ENCODE measurements at regions not wholly inside any gene's neighbourhood (a gene's known extent, or its start where the extent isn't known, plus 50 kb on each side); places are given as distances from the start of the nearest gene placed in this dataset.
A peak's percentile ranks its signal among the peaks of the same experiment; 100 is the strongest.
"Not testable (repeated sequence)": the region's sequence is repeated elsewhere in the genome, so short reads cannot be mapped to it uniquely, and the experiment has no call there.

- ChIA-PET CTCF (no interaction called here), POLR2A (no interaction called here)
- no peak overlapping the region for H3K27ac ChIP-seq (ENCODE audit: low read depth, low read length)
- DNase-seq, result no peak
- Mint-ChIP-seq H3K27me3 (no peaks in the 10 kb centered on the region), H3K27ac (no peak overlapping the region), H3K9me3 (peaks cover 0 to 16% (median 13%) of the 10 kb centered on the region in 5 donors), H3K4me1 (peaks cover 0 to 5% (median 0%) of the 10 kb centered on the region in 3 donors), H3K36me3 (no peaks in the 10 kb centered on the region), H3K4me3 (no peak overlapping the region)
- no peaks in the 10 kb centered on the region for H3K36me3 ChIP-seq (ENCODE audit: insufficient read depth, low read length)
- no peak overlapping the region for H3K4me3 ChIP-seq (ENCODE audit: low read length)
- no peaks in the 10 kb centered on the region for H3K27me3 ChIP-seq (ENCODE audit: insufficient read depth, low read length, poor library complexity, severe bottlenecking)
- no peaks in the 10 kb centered on the region for H3K9me3 ChIP-seq (ENCODE audit: low read length)
- no peaks in the 10 kb centered on the region for H3K4me1 ChIP-seq (ENCODE audit: insufficient read depth, low read length)
Observed at GRCh38 chr12:115377779-115378178, 693.8 kb upstream of the TBX3 start.

- Mint-ChIP-seq H3K27ac (no peak overlapping the region), H3K36me3 (no peaks in the 10 kb centered on the region), H3K27me3 (no peaks in the 10 kb centered on the region), H3K4me1 (peaks cover 0 to 5% (median 0%) of the 10 kb centered on the region in 3 donors), H3K4me3 (no peak overlapping the region), H3K9me3 (peaks cover 0 to 19% (median 15%) of the 10 kb centered on the region in 5 donors)
- Histone ChIP-seq H3K27me3 (ENCODE audit: insufficient read depth, low read length, poor library complexity, severe bottlenecking) (no peaks in the 10 kb centered on the region), H3K4me3 (ENCODE audit: low read length) (no peak overlapping the region), H3K36me3 (ENCODE audit: insufficient read depth, low read length) (no peaks in the 10 kb centered on the region), H3K27ac (ENCODE audit: low read depth, low read length) (no peak overlapping the region), H3K9me3 (ENCODE audit: low read length) (no peaks in the 10 kb centered on the region), H3K4me1 (ENCODE audit: insufficient read depth, low read length) (no peaks in the 10 kb centered on the region)
- no peak for DNase-seq
- ChIA-PET CTCF (no interaction called here), POLR2A (no interaction called here)
Observed at GRCh38 chr12:115377230-115377629, 693.3 kb upstream of the TBX3 start.

- CTCF ChIA-PET, result no interaction called here
- Histone ChIP-seq H3K36me3 (ENCODE audit: insufficient read depth, low read length) (no peaks in the 10 kb centered on the region), H3K9me3 (ENCODE audit: low read length) (no peaks in the 10 kb centered on the region), H3K4me1 (ENCODE audit: insufficient read depth, low read length) (no peaks in the 10 kb centered on the region), H3K4me3 (ENCODE audit: low read length) (no peak overlapping the region), H3K27me3 (ENCODE audit: insufficient read depth, low read length, poor library complexity, severe bottlenecking) (no peaks in the 10 kb centered on the region), H3K27ac (ENCODE audit: low read depth, low read length) (no peak overlapping the region)
- Mint-ChIP-seq H3K9me3 (peaks cover 0 to 19% (median 18%) of the 10 kb centered on the region in 5 donors), H3K4me3 (peak overlapping the region in 1 of 7 donors; percentile 12), H3K4me1 (peaks cover 0 to 5% (median 0%) of the 10 kb centered on the region in 3 donors), H3K36me3 (no peaks in the 10 kb centered on the region), H3K27me3 (peaks cover 0 to 1% of the 10 kb centered on the region in 2 donors), H3K27ac (no peak overlapping the region)
- POLR2A ChIA-PET, result no interaction called here
- no peak for DNase-seq
Observed at GRCh38 chr12:115375186-115375991, 691.4 kb upstream of the TBX3 start.

- Mint-ChIP-seq H3K4me3 (no peak overlapping the region), H3K27ac (no peak overlapping the region), H3K36me3 (no peaks in the 10 kb centered on the region), H3K9me3 (peaks cover 0 to 22% (median 17%) of the 10 kb centered on the region in 5 donors), H3K27me3 (peaks cover 0 to 1% of the 10 kb centered on the region in 2 donors), H3K4me1 (peaks cover 0 to 5% (median 0%) of the 10 kb centered on the region in 3 donors)
- ChIA-PET POLR2A (no interaction called here), CTCF (no interaction called here)
- Histone ChIP-seq H3K36me3 (ENCODE audit: insufficient read depth, low read length) (no peaks in the 10 kb centered on the region), H3K9me3 (ENCODE audit: low read length) (no peaks in the 10 kb centered on the region), H3K27ac (ENCODE audit: low read depth, low read length) (no peak overlapping the region), H3K27me3 (ENCODE audit: insufficient read depth, low read length, poor library complexity, severe bottlenecking) (no peaks in the 10 kb centered on the region), H3K4me3 (ENCODE audit: low read length) (no peak overlapping the region), H3K4me1 (ENCODE audit: insufficient read depth, low read length) (no peaks in the 10 kb centered on the region)
- no peak for DNase-seq
Observed at GRCh38 chr12:115374480-115375185, 690.7 kb upstream of the TBX3 start.

- no peaks in the 10 kb centered on the region for H3K4me1 ChIP-seq (ENCODE audit: insufficient read depth, low read length)
- no peak overlapping the region for H3K4me3 ChIP-seq (ENCODE audit: low read length)
- H3K27me3 Mint-ChIP-seq, result peaks cover 0 to 3% of the 10 kb centered on the region in 2 donors
- no peaks in the 10 kb centered on the region for H3K36me3 Mint-ChIP-seq
- no peak overlapping the region for H3K4me3 Mint-ChIP-seq
- no peaks in the 10 kb centered on the region for H3K27me3 ChIP-seq (ENCODE audit: insufficient read depth, low read length, poor library complexity, severe bottlenecking)
- H3K9me3 Mint-ChIP-seq, result peaks cover 0 to 19% (median 17%) of the 10 kb centered on the region in 5 donors
- H3K27ac ChIP-seq (ENCODE audit: low read depth, low read length), result no peak overlapping the region
- H3K27ac Mint-ChIP-seq, result no peak overlapping the region
- ChIA-PET CTCF (no interaction called here), POLR2A (no interaction called here)
- H3K4me1 Mint-ChIP-seq, result peaks cover 0 to 5% (median 0%) of the 10 kb centered on the region in 3 donors
- H3K9me3 ChIP-seq (ENCODE audit: low read length), result no peaks in the 10 kb centered on the region
- DNase-seq, result no peak
- H3K36me3 ChIP-seq (ENCODE audit: insufficient read depth, low read length), result no peaks in the 10 kb centered on the region
Observed at GRCh38 chr12:115371711-115372110, 687.7 kb upstream of the TBX3 start.

DNA sequence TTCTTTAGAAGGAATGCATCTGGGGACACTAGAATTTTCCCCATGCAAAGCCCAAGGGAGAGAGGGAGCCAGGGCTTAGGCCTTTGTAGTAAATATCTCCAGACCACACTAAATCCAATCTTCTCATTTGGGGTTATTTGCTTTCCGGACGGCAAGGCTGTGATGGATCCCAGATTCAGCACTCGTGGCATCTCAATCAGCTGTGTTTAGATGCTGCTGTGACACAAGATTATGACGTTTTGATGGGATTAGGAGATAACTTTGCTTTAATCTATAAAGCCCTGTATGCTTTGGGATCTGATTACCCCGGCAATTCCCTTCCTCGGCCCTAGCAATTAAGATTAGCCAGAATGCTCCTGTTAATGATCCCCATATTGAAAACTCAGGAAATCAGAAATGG is 686.7 kb upstream of the TBX3 start:
- H3K27me3 ChIP-seq (ENCODE audit: insufficient read depth, low read length, poor library complexity, severe bottlenecking), result no peaks in the 10 kb centered on the region

GRCh38 chr12:115370207-115370606 is 686.2 kb upstream of the TBX3 start:
- no peak overlapping the region for H3K27ac ChIP-seq (ENCODE audit: low read depth, low read length)
- Mint-ChIP-seq H3K4me1 (peaks cover 0 to under 1% (median 0%) of the 10 kb centered on the region in 3 donors), H3K4me3 (no peak overlapping the region), H3K9me3 (peaks cover 0 to 20% (median 18%) of the 10 kb centered on the region in 5 donors), H3K27ac (no peak overlapping the region), H3K36me3 (no peaks in the 10 kb centered on the region), H3K27me3 (peaks cover 0 to 3% of the 10 kb centered on the region in 2 donors)
- no peak overlapping the region for H3K4me3 ChIP-seq (ENCODE audit: low read length)
- ChIA-PET CTCF (no interaction called here), POLR2A (no interaction called here)
- H3K4me1 ChIP-seq (ENCODE audit: insufficient read depth, low read length), result no peaks in the 10 kb centered on the region
- no peak for DNase-seq
- no peaks in the 10 kb centered on the region for H3K9me3 ChIP-seq (ENCODE audit: low read length)
- H3K27me3 ChIP-seq (ENCODE audit: insufficient read depth, low read length, poor library complexity, severe bottlenecking), result no peaks in the 10 kb centered on the region
- H3K36me3 ChIP-seq (ENCODE audit: insufficient read depth, low read length), result no peaks in the 10 kb centered on the region

More for the DNA sequence above, 686.7 kb upstream of the TBX3 start:
- CTCF ChIA-PET, result no interaction called here
- no peaks in the 10 kb centered on the region for H3K9me3 ChIP-seq (ENCODE audit: low read length)
- no peak for DNase-seq
- Mint-ChIP-seq H3K4me1 (peaks cover 0 to 5% (median 0%) of the 10 kb centered on the region in 3 donors), H3K27me3 (peaks cover 0 to 3% of the 10 kb centered on the region in 2 donors), H3K27ac (no peak overlapping the region), H3K9me3 (peaks cover 0 to 19% (median 18%) of the 10 kb centered on the region in 5 donors), H3K36me3 (no peaks in the 10 kb centered on the region), H3K4me3 (no peak overlapping the region)
- H3K36me3 ChIP-seq (ENCODE audit: insufficient read depth, low read length), result no peaks in the 10 kb centered on the region
- no peak overlapping the region for H3K4me3 ChIP-seq (ENCODE audit: low read length)
- H3K4me1 ChIP-seq (ENCODE audit: insufficient read depth, low read length), result no peaks in the 10 kb centered on the region
- H3K27ac ChIP-seq (ENCODE audit: low read depth, low read length), result no peak overlapping the region
- POLR2A ChIA-PET, result no interaction called here

- not testable (repeated sequence) for H3K27ac ChIP-seq (ENCODE audit: low read depth, low read length)
Observed at GRCh38 chr12:115366277-115366676, 682.3 kb upstream of the TBX3 start.

More at GRCh38 chr12:115366277-115366676, 682.3 kb upstream of the TBX3 start:
- H3K9me3 ChIP-seq (ENCODE audit: low read length); H3K36me3 ChIP-seq (ENCODE audit: insufficient read depth, low read length); H3K4me3 Mint-ChIP-seq; H3K27ac Mint-ChIP-seq; H3K4me1 Mint-ChIP-seq; H3K27me3 Mint-ChIP-seq; H3K4me3 ChIP-seq (ENCODE audit: low read length); H3K27me3 ChIP-seq (ENCODE audit: insufficient read depth, low read length, poor library complexity, severe bottlenecking); DNase-seq; POLR2A ChIA-PET; H3K36me3 Mint-ChIP-seq; CTCF ChIA-PET; H3K4me1 ChIP-seq (ENCODE audit: insufficient read depth, low read length): not testable (repeated sequence)
- peaks cover 0 to 12% (median 6%) of the 10 kb centered on the region in 5 donors for H3K9me3 Mint-ChIP-seq

Measured in CD8-positive, alpha-beta memory T cell (primary cell).